GM18861 (cell line): ENCODE measurements at regions not wholly inside any gene's neighbourhood (a gene's known extent, or its start where the extent isn't known, plus 50 kb on each side); places are given as distances from the start of the nearest gene placed in this dataset.

Source experiments
- ATAC-seq: cut with Tn5 transposase; IDR thresholded peaks from one replicate; pipeline ENCODE4 v1.9.1; 2021; ENCODE audit not compliant: unreplicated experiment

GRCh38 chr13:64866331-64866730 is 2363.8 kb downstream of the PCDH9 start:
- no peak for ATAC-seq

DNA sequence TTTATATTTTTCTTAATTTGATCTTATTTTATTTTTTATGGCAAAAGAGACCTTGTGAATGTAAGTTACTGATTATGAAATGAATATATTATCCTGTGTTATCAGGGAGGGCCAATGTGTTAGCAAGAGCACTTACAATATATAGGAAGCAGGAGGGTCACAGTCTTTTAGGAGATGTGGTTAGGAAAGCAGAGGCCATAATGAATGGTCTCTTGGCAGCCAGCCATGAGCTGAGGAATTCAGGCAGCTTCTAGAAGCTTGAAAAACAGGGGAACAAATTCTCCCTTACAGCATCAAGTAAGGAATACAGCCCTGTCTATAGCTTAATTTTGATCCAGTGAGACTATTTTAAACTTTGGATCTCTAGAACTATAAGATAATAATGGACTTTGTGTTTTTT is 2374.6 kb downstream of the PCDH9 start:
- ATAC-seq: no peak

GRCh38 chr13:64850017-64850416 is 2380.1 kb downstream of the PCDH9 start:
- ATAC-seq: no peak

GRCh38 chr13:64849196-64849595 is 2380.9 kb downstream of the PCDH9 start:
- no peak for ATAC-seq

DNA sequence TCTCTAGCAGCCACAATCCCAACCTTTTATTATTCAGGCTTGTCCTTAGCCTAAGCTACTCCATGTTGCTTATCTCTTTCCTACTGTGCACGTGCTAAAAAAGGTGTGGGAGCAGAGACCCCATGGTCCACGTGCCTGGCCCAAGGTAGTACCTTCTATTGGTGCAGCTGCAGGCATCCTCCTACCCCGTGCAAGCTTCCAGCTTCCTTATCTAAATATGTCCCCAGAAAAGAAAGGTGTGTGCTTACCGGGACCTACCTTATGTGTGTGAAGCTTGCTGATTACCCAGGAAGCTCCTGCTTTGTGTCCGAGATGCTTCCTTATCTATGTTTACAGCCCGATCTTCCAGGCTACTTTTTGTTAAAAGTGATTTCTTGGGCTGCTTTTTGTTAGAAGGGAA is 2382.4 kb downstream of the PCDH9 start:
- no peak for ATAC-seq

- ATAC-seq: no peak
These were observed 2385.0 kb downstream of the PCDH9 start for GRCh38 chr13:64845110-64845509.

DNA sequence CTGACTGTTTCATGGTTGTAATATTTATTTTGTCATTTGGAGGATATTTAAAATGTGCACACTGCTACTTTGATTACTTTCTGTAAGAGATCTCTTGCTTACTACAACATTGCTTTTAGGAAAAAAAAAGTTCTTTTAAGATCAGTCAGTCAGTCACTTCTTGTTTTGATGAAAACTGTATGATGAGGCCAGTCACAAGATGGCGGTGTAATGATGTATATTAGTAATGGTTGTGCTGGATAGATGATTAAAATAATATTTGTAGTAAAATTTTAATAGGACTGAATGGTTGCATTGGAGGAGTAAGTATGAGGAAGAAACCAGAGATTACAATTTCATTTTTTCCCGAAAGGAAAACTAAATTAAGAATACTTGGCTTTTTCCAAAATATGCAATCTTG is 2411.1 kb downstream of the PCDH9 start:
- ATAC-seq: no peak

GRCh38 chr13:64817691-64818090 is 2412.4 kb downstream of the PCDH9 start:
- no peak for ATAC-seq

GRCh38 chr13:64810750-64811149 is 2419.4 kb downstream of the PCDH9 start:
- ATAC-seq: no peak

DNA sequence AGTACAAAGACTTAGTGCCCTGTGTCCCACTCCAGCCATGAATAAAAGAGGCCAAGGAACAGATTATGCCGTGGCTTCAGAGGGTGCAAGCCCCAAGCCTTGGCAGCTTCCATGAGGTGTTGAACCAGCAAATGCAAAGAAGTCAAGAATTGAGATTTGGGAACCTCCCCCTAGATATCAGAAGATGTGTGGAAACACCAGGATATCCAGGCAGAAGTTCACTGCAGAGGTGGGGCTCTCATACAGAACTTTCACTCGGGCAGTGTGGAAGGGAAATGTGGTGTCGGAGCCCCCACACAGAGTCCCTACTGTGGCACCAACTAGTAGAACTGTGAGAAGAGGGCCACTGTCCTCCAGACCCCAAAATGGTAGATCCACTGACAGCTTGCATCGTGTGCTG is 2421.4 kb downstream of the PCDH9 start:
- ATAC-seq: no peak

- no peak for ATAC-seq
These were observed 2428.4 kb downstream of the PCDH9 start for GRCh38 chr13:64801768-64802167.

DNA sequence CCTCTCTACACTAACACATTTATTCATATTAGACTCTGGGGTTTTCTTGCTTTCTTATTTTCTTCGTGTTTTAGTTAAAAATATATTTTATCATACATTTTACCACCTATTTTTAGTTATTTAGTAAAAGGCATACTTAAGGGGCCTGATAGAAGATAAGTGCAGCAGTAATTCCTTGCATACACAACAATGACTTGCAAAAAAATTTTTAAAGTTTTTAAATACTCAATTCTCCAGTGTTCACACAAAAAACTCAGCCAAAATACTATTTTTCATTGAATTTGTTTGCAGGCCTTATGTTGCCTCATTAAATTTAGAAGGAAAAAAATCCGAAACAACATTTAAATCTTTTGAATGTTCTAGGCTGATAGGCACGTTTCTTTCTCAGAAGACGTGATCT is 2431.7 kb downstream of the PCDH9 start:
- ATAC-seq: no peak

GRCh38 chr13:64793592-64793991 is 2436.5 kb downstream of the PCDH9 start:
- ATAC-seq: no peak

- no peak for ATAC-seq
These were observed 2437.0 kb downstream of the PCDH9 start for GRCh38 chr13:64793131-64793530.

DNA sequence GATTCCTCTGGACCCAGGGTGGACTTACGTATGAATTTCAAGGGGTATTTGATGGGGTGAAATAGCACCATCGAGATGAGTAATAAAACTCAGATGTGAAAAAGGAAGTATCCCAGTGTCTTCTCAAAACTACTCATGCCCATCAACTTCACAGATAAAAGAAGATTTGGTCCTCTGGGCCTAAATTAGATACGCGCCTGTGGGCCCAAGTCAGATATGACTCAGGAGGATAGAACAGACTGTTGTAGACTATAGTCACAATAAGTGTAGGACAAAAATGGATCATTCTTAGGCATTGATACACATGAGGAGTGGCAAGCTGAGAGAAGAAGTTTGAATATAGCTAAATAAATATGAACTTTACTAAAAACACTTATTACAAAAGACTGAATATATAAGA is 2438.8 kb downstream of the PCDH9 start:
- no peak for ATAC-seq

DNA sequence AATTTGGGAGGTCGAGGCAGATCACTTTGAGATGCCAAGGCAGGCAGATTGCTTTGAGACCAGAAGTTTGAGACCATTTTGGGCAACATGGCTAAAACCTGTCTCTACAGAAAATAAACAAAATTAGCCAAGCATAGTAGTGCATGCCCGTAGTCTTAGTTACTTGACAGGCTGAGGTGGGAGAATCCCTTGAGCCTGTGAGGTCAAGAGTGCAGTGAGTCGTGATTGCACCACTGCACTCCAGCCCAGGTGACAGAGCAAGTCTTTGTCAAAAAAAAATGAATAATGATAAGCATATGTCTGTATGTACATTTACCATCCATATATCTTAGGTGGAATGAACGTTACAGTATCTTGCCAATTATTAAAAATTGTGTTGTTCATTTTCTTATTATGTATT is 2447.7 kb downstream of the PCDH9 start:
- no peak for ATAC-seq

DNA sequence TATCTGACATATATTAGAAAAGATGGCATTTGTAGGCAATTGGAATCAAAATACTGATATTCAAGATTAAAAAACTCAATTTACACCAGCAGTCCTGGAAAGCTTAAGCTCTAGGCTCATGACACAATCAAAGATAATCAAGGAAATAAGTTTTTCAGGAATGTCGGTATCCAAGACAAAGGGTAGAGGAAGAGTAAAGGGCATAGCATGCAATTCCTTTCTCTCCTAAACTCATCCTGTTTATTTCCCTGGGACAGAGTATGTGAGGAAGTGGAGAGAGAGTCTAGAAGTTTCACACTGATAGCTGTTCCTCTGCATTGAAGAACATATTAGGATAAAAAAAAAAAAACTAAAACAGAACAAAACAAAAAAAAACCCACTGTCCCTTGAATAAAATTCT is 2452.1 kb downstream of the PCDH9 start:
- ATAC-seq: no peak

DNA sequence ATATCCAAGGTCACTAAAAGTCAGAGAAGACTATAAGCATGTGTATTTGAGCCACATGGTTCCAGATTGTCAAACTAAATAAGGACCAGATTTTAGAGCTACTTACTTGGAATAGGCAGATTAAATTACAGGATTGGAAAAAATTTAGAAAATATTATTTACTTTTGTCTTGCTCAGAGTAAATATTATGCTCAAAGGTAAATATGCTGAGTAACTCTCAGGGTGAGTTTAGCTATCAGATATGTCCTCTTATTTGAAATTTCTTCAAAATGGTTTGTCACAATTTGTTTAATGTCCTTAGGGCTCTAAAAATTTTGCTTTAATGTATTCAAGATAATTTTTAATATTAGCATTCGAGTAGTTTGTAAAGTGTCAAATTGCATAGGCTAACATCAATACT is 2455.2 kb downstream of the PCDH9 start:
- no peak for ATAC-seq

- ATAC-seq: no peak
These were observed 2459.4 kb downstream of the PCDH9 start for GRCh38 chr13:64770743-64771142.

DNA sequence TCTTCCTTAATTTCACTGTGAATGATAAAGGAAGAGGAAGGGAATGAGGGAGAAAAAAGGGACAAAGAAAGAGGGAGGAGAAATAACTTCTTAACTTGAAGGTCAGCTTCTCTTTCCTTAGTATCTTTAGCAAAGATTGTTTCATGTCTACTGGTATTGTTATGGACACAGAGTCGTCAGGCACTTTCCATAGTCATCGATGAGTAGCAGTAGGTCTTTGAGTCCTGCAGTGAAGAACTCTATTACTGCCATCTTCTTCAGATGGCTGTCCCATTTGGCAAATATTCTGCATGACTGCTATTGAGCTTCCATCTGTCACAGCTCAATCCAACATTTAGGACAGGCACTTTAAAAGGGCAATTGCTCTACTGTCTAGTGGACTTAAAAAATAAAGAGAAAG is 2463.1 kb downstream of the PCDH9 start:
- ATAC-seq: no peak

DNA sequence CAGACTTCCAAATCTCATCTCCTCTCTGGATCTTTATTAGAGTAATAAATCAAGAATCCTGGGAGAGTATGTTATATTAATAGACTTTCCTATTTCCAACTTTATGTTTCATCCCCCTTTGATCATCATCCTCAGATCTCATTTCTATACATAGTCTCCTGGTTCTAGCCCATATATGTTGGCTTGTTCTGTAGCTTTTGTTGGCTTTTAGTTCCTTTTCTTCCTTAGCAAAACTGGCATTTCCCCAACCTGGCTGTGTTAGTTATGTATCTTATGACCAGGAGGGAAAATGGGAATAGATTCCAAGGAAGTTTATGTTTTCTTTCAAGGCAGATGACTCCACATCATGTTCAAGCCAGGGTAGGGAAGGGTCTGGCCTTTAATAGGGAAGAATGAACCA is 2464.5 kb downstream of the PCDH9 start:
- ATAC-seq: no peak

DNA sequence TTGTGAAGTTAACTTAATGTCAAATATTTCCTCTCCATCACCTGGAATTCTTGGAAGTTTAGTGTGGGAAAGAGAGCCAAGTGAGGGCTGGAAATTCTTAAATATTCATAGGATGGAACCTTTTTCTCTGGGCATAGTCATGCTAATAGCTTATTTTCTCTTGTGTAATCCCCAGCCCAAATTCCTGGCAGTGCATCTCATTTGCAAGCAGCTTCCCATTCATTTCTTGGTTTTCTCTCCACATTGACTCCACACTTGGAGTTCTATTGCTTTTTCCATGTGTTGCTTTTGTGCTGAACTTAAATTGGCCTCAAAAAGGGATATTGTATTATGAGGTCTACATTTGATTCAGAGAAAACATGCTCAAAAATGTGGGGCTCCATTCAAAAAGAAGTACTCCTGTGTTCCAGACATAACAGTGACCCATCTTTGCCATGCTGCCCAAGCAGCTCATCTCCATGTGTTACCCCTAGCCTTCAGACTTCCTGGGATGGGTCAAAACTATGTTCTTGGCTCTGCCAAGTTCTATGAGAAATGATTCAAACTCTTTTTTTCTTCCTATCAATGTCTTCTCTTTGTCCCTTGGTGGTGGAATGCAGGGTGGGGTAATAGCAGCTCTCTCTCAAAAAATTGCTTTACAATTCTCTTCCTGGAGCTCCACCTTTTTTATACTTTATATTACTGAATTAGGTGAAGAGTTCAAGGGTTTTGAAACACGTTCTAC is 2471.5 kb downstream of the PCDH9 start:
- no peak for ATAC-seq

GRCh38 chr13:64756621-64757020 is 2473.5 kb downstream of the PCDH9 start:
- no peak for ATAC-seq
